ENCODE measurements at regions not wholly inside any gene's neighbourhood (a gene's known extent, or its start where the extent isn't known, plus 50 kb on each side); places are given as distances from the start of the nearest gene placed in this dataset.

- TF ChIP-seq CTCF (IDR thresholded peaks at IDR 0.05) = no peak
- no peak for TF ChIP-seq POLR2A (IDR thresholded peaks at IDR 0.05)
- no peak for TF ChIP-seq POLR2AphosphoS5 (IDR thresholded peaks at IDR 0.05; ENCODE audit: insufficient read depth in 1 of 2, low read depth in 1 of 2)
These were observed 97.6 kb upstream of the CNTN3 start for GRCh38 chr3:74711913-74712512.
